Epidermal melanocyte (primary cell): ENCODE measurements at regions not wholly inside any gene's neighbourhood (a gene's known extent, or its start where the extent isn't known, plus 50 kb on each side); places are given as distances from the start of the nearest gene placed in this dataset.
"Not testable (repeated sequence)": the region's sequence is repeated elsewhere in the genome, so short reads cannot be mapped to it uniquely, and the experiment has no call there.

ENCODE experiments used
- DNase-seq: peaks from one replicate; pipeline ENCODE4 v3.0.0; 2011; ENCODE audit warnings: low spot score; ENCODE audit not compliant: insufficient read length

GRCh38 chr4:66055999-66056398, 385.7 kb upstream of the EPHA5 start:
- no peak for DNase-seq

DNA sequence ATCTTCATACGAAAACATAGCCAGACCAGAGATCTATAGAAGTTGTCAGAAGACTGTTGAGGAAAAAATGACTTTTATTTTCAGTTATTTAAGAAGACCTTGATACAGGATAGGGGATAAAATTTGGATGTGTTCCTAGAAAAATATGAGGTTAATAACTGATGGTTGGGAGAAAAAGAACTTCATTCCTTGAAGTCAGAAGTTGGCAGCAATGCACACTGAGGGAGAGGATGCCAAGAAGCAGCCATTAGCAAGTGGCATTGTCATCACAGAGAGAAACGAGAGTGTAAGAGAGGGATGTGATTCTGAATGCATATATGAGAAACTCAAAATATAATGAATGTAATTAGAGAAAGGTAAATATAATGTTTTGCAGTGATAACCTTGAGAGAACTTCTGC, 382.1 kb upstream of the EPHA5 start:
- DNase-seq = no peak

DNA sequence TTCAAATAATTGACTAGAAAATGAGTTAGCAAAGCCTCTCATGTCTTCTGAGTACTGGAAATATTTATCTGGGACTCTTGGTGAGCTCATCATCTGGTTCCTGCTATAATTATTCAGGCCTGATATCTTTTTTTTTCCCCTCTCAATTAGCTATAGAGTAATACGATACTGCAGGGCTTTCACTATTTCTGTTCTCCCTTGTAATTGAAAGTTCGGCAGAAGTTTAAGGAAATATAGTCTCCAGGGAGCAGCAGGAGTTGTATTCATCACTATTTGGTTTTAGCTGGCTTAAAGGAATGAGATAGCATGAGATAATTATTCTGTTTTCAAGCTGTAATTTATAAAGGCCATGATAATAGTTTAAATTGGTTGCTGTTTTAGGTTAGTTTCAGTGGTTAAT, 378.6 kb upstream of the EPHA5 start:
- DNase-seq = no peak

- no peak for DNase-seq
These were observed 375.6 kb upstream of the EPHA5 start for GRCh38 chr4:66045913-66046312.

DNA sequence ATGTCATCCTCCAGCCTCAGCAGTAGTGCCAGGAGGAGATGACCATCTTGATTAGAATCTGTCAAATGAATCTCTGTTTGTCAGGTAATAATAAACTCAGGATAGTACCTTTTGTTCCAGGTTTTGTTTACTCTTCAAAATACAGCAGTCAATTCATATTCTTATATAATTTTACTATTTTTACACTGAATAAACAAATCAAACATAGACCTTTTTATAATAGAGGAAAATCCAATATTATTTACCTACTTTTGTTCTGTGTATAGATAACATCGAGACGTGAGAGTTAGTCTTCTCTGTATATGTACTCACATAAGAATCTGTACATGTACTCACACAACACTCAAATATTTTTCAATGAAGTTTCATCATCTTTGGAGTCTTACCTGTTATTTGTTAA, 365.4 kb upstream of the EPHA5 start:
- DNase-seq = no peak

DNA sequence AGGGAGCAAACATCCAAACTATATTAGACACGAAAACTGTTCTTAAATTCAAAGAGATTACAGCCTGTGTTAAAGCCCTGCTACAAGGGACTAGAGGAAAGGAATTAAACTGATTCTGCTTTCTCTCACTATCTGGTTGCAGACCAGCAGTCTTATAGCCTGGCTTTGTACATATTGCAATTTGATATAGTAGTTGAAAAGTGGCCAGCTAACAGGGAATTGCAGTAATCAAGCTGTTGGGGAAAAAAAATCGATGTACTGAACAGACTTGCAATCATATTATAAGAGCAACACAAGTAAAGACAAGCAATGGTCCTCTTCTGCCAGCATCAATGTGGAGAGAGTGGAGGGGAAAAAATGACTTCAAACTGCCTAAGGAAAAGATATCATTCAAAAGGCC, 364.4 kb upstream of the EPHA5 start:
- no peak for DNase-seq

GRCh38 chr4:66034262-66034661, 364.0 kb upstream of the EPHA5 start:
- DNase-seq = no peak

DNA sequence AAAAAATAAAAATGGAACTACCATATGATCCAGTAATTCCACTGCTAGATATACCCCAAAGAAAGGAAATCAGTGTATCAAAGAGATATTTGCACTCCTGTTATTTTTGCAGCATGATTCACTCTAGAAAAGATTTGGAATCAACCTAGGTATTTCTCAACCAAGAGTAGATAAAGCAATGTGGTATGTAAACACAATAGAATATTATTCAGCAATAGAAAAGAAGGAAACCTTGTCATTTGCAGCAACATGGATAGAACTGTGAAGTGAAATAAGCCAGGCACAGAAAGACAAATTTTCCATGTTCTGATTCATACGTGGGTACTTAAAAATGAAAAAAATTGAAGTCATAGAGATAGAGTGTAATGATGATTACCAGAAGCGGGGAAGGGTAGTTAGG, 362.3 kb upstream of the EPHA5 start:
- no peak for DNase-seq

DNA sequence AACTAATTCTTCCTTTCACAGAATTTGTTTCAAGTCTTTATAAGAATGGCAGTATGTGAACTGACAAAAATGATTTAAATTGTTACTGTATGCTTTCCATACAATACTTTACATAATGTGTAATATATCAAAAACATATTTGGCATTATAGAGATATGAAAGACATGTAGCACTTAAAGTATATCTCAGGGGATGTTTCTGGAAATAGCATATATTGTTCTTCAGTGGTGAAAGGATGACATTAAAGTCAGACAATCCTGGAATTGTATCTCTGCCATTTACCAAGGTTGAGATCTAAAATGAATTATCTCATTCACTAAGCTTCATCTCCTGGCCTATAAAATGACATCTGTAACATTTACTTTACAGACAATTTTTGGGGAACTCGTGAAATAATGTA, 358.4 kb upstream of the EPHA5 start:
- DNase-seq = no peak

GRCh38 chr4:66023061-66023460, 352.8 kb upstream of the EPHA5 start:
- DNase-seq = no peak

- no peak for DNase-seq
These were observed 347.4 kb upstream of the EPHA5 start for GRCh38 chr4:66017671-66018070.

DNA sequence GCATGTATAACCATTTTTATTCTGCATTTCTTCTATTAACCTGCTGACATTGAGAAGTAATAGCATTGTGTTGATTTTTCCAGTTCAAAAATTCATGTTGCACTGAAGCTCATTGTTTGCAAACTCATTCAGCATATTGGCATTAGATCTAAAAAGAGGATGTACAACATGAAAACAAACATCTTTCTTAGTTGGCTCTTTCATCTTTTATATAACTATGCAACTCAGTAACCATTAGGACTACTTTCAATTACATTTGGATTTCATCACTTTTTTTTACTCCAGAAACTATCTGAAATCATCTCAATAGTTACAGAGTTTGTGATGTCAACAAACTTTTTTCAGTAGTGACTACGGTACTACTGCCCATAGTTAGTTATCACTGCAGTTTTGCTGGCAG, 346.0 kb upstream of the EPHA5 start:
- no peak for DNase-seq

DNA sequence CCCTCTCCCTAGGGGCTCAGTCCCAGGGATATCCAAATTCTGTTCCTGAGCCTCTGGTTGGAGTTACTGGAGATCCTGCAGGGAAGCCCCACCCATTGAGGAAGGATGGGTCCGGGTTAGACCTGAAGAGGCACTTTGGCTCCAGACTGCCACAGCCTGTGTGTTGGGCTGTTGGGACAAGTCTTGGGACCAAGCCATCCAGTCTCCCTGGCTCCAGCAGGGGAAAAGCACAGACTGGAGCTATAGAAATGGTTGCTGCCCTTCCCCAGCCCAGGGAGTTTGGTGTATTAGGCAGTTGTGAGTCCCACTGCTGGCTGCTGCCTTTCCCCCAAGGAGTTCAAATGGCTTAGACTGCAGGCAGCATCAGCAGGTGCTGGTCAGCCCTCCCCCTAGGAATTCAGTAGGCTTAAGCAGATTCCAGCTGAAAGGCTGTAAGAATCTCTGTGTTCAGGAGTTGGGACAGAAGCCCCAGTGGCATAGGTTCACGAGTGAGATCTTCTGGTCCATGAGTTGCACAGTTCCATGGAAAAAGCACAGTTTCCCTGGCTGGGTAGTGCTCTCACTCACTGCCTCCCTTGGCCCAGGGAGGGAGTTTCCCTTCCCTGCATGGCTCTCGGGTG, 344.0 kb upstream of the EPHA5 start:
- no peak for DNase-seq

GRCh38 chr4:66000510-66001117, 330.3 kb upstream of the EPHA5 start:
- no peak for DNase-seq

- no peak for DNase-seq
These were observed 329.2 kb upstream of the EPHA5 start for GRCh38 chr4:65999518-65999871.

DNA sequence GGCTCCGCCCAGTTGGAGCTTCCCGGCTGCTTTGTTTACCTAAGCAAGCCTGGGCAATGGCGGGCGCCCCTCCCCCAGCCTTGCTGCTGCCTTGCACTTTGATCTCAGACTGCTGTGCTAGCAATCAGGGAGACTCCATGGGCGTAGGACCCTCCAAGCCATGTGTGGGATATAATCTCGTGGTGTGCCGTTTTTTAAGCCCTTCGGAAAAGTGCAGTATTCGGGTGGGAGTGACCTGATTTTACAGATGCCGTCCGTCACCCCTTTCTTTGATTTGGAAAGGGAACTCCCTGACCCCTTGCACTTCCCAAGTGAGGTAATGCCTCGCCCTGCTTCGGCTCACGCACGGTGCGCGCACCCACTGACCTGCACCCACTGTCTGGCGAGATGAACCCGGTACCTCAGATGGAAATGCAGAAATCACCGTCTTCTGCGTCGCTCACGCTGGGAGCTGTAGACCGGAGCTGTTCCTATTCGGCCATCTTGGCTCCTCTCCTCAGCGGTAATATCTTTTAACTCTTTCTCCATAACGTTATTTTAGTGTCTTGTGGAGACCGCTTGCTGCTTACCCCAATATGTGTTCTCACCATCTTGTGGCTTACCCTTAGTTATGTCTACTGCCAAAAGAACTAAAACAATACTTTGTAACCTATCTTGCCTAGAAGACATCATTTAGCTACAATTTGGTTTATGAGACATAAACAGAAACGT, 328.7 kb upstream of the EPHA5 start:
- DNase-seq = not testable (repeated sequence)

- no peak for DNase-seq
These were observed 312.8 kb upstream of the EPHA5 start for GRCh38 chr4:65983061-65983460.

DNA sequence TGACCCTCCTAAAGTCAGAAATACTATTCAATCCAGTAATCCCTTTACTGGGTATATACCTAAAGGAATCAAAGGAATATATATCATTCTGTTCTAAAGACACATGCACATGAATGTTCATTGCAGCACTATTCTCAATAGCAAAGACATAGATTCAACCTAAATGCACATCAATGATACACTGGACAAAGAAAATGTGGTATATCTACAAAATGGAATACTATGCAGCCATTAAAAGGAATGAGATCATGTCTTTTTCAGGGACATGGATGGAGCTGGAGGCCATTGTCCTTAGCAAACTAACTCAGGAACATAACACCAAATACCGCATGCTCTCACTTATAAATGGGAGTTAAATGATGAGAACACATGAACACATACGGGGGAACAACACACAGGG, 306.0 kb upstream of the EPHA5 start:
- no peak for DNase-seq

DNA sequence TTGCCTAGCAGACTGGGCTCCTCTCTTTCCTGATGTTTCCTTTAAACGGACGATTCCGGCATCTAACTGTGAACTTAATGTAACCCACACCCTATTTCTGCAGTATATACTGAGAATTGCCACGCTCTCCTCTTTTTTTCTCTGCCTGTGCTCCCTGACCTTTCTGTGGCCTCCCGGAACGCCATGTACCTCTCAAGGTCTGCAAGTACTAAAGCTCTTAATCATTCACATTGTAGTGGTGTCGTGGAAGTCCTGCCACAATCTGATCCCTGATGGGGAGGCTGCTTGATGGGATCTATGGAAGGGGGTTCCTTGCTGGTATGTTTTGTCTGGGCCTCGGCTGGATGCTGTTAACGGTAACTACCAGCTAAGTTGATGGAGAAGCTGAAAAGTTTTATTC, 302.9 kb upstream of the EPHA5 start:
- no peak for DNase-seq

DNA sequence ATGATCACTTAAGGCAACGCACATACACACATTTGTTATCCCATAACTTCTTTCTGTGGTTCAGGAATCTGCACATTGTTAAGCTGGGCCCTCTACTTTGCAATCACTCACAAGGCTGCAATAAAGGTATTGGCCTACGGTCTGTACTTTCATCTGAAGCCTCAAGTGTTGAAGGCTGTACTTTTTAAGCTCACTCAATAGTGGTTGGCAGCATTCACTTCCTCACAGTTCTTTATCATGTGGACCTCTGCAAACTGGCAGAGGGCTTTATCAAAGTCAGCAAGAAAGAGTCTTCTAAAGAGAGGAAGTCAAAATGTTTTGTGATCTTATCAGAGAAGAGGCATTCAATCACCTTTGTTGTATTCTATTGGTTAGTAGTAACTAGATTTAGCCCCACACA, 301.4 kb upstream of the EPHA5 start:
- no peak for DNase-seq

DNA sequence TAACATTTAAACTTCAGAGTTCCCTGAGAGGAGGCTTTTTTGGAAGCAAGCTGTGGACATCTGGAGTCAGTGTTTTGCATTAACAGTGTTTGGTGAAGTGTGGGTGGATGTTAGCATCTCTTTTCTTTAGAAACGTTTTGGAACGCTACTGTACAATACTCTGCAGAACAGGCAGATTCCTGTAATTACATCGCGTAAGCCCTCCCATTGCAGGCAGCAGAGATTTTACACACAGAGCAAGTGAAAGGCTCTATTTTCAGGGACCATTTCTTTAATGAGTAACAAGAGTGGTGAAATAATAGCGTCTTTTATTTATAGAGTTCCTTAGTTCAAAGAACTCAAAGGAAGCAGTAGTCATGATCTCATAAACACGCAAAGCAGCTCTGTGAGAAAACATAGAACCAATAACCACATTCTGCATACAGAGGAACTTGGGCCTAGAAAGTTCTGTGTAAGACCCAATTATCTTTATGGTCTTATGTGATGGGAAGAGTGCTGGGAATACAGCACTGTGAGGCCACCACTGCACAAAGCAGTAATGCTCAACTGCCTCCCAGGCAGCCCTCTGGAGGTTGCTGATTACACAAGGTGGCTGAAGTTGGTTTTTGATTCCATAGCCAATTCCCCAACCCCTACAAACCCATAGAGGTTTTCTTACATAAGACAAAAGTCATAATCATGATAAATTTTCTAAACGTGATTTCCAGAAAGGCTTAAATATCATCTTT, 298.7 kb upstream of the EPHA5 start:
- no peak for DNase-seq

DNA sequence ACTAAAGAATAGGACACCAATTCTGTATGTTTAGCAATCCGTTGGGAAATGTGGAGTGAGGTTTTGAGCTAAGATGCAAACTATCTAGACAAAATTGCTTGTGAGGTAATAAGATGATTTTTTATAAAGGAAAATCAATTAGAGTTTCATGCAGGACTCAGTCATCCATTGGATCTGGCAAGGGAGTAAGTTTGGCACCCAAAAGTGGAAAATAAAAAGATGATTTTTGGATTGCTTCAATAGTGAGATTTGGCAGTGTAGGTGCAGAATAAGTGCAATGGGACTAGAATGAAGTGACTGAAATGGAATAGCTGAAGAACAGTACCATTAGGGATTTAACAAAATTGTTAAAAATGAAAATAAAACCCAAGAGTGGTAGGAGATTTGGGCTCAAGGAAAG, 290.5 kb upstream of the EPHA5 start:
- DNase-seq = no peak
